GM12878 (cell line): ENCODE measurements at regions not wholly inside any gene's neighbourhood (a gene's known extent, or its start where the extent isn't known, plus 50 kb on each side); places are given as distances from the start of the nearest gene placed in this dataset.

Experiments
- ATAC-seq: fragments of 200-7000 bp; cut with Tn5 transposase; 3 replicates; pipeline ENCODE4 v1.9.1; 2020; ENCODE audit warnings: mild to moderate bottlenecking, moderate library complexity
- BruUV-seq: library from RNA; stranded (reverse); fragments of 400-500 nt; replicated peaks from 2 replicates; lab custom pipeline; 2021; lab: Mats Ljungman, UMichigan
- CTCF ChIA-PET: fragments of 300-600 bp; sonication (Branson Sonifier 250); formaldehyde crosslinking; extraction: SDS; loops from one replicate; lab custom pipeline; 2021; ENCODE audit warnings: inconsistent platforms; lab: Yijun Ruan, JAX
- POLR2A ChIA-PET: fragments of 350-600 bp; formaldehyde crosslinking; extraction: SDS; loops from one replicate; lab custom pipeline; 2021; ENCODE audit warnings: inconsistent platforms; lab: Charles Lee
- RAD21 ChIA-PET: fragments of 300-600 bp; sonication (Branson Sonifier 250); formaldehyde crosslinking; loops from one replicate; lab custom pipeline; 2023; ENCODE audit warnings: antibody characterized with exemption; ENCODE audit not compliant: unreplicated experiment; lab: Charles Lee
- SMC1A ChIA-PET: fragments of 300-600 bp; sonication (Branson Sonifier 250); formaldehyde crosslinking; loops from one replicate; lab custom pipeline; 2023; ENCODE audit not compliant: unreplicated experiment, uncharacterized antibody; lab: Charles Lee
- DNase-seq: peaks from one replicate; pipeline ENCODE4 v3.0.0-alpha.2; 2011; ENCODE audit warnings: low read depth, low spot score
- FAIRE-seq: peaks from 3 replicates; lab custom pipeline; 2011; peaks lifted over from hg19 to GRCh38; lab: Jason Lieb, UNC
- H2AFZ ChIP-seq: 2 replicates; pipeline ENCODE4 v1.6.0; 2011; ENCODE audit warnings: low read depth, low read length, control low read depth; ENCODE audit not compliant: control insufficient read depth
- H3K27ac ChIP-seq: 2 replicates; pipeline ENCODE4 v1.5.1; 2011; ENCODE audit warnings: control low read depth; ENCODE audit not compliant: control insufficient read depth, insufficient read depth
- H3K27me3 ChIP-seq, 2 experiments: replicated peaks in 1 of 2; 2 replicates each; pipeline versions ENCODE4 v1.6.0 to v1.6.1; 2011; ENCODE audit warnings: low read length in 1 of 2; ENCODE audit not compliant: control insufficient read depth in 2 of 2, insufficient read depth in 2 of 2
- H3K36me3 ChIP-seq, 2 experiments: 2 replicates each; pipeline ENCODE4 v1.5.1; 2011; ENCODE audit warnings: low read length in 1 of 2; ENCODE audit not compliant: control insufficient read depth in 2 of 2, insufficient read depth in 2 of 2
- H3K4me1 ChIP-seq: 2 replicates; pipeline ENCODE4 v1.6.1; 2011; ENCODE audit warnings: mild to moderate bottlenecking, low read length, moderate library complexity, mixed read lengths; ENCODE audit not compliant: control insufficient read depth, insufficient read depth
- H3K4me2 ChIP-seq: 2 replicates; pipeline ENCODE4 v1.6.0; 2011; ENCODE audit warnings: control low read depth; ENCODE audit not compliant: control insufficient read depth, insufficient read depth
- H3K4me3 ChIP-seq: fragments of 200-600 bp; sonication (generic); 2 replicates; pipeline ENCODE4 v1.5.1; 2016
- H3K79me2 ChIP-seq: 2 replicates; pipeline ENCODE4 v1.6.0; 2011; ENCODE audit warnings: low read length; ENCODE audit not compliant: control insufficient read depth, insufficient read depth
- H3K9ac ChIP-seq: 2 replicates; pipeline ENCODE4 v1.8.0; 2011; ENCODE audit warnings: low read length, control low read depth, mixed read lengths; ENCODE audit not compliant: control insufficient read depth, insufficient read depth
- H3K9me3 ChIP-seq: replicated peaks from 3 replicates; pipeline ENCODE4 v1.5.1; 2011; ENCODE audit warnings: mild to moderate bottlenecking, low read length; ENCODE audit not compliant: control insufficient read depth, insufficient read depth
- H4K20me1 ChIP-seq: 2 replicates; pipeline ENCODE4 v1.6.0; 2011; ENCODE audit not compliant: control insufficient read depth, insufficient read depth
- GABPA ChIP-seq: IDR thresholded peaks from 2 replicates; pipeline ENCODE4 v1.6.1; 2014; ENCODE audit warnings: antibody characterized with exemption, low read depth, mild to moderate bottlenecking, inconsistent platforms
- JUND ChIP-seq: IDR thresholded peaks from 2 replicates; pipeline ENCODE4 v1.6.1; 2012; ENCODE audit warnings: low read depth, mild to moderate bottlenecking, low read length, improper control_type of control experiment, moderate library complexity
- POLR2AphosphoS2 ChIP-seq: IDR thresholded peaks from 2 replicates; pipeline ENCODE4 v1.6.1; 2011; ENCODE audit warnings: low read depth, mild to moderate bottlenecking, low read length, improper control_type of control experiment, moderate library complexity
- REST ChIP-seq: IDR thresholded peaks from 2 replicates; pipeline ENCODE4 v1.6.1; 2012; ENCODE audit warnings: mild to moderate bottlenecking, low read depth, low read length
- USF2 ChIP-seq: IDR thresholded peaks from 2 replicates; pipeline ENCODE4 v1.6.1; 2011; ENCODE audit warnings: low read depth, low read length, improper control_type of control experiment, borderline replicate concordance
- WGBS: methylation state at CpG from one replicate; pipeline ENCODE4 v1.1.6; 2016; ENCODE audit warnings: low lambda C conversion rate; ENCODE audit not compliant: insufficient replicate concordance, insufficient coverage; ENCODE audit errors: missing lambda C conversion rate; 5-methylcytosine and 5-hydroxymethylcytosine counted together
- in situ Hi-C: fragments of 300-500 bp; cut with MboI; formaldehyde crosslinking; loops from 9 replicates; pipeline ENCODE4 v1.14.3; 2018; ENCODE audit warnings: mixed read lengths
- intact Hi-C: fragments of 100-400 bp; cut with micrococcal nuclease; formaldehyde crosslinking; loops from one replicate; pipeline ENCODE4 v1.14.2; 2022; ENCODE audit not compliant: unreplicated experiment

DNA sequence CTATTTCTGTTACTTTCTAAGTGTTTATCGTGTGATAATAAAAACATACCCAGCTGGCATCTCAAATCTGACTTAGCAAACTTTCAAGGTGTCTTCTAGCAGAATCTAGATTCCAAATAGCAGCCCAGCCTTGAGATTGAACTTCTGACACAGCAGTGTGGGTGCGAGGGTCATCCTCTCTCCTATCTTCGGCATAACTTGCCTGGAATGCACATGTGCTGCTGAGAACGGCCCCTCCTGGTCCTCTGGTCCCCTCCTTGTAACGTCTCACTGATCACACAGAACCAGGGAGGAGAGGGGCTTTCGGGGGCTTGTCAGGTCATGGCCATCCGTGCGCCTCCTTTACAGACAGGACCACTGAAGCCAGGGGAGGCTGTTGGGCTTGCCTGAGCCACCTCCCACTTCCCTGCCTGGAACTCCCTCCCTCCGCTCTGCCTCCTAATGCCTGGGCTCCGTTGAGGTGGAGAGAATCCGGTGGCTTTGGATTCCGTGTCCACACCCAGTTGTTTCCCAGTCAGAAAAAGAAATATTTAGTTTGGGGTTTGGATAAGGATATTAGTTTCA is 344.4 kb upstream of the C2CD4B start:
- RAD21 ChIA-PET, result no interaction called here
- 28% methylated on average over 12 of the region's 12 CpGs for WGBS
- H3K4me3 ChIP-seq, result no peak overlapping the region
- CTCF ChIA-PET, result no interaction called here
- FAIRE-seq (no peak), ATAC-seq (no peak), DNase-seq (no peak)
- intact Hi-C loops (no loop called here), in situ Hi-C loops (no loop called here)
- no peak overlapping the region for H3K9ac ChIP-seq
- H2AFZ ChIP-seq, result no peak overlapping the region
- no peaks in the 10 kb centered on the region; a peak in 1 of 4 replicates for H3K27me3 ChIP-seq
- POLR2A ChIA-PET, result no interaction called here
- SMC1A ChIA-PET, result interaction anchor here (1.4 kb wide), 1 partner anchor 17 kb away, joined by 3 read pairs; no protein-coding TSS in a partner anchor
- H3K4me2 ChIP-seq, result no peak overlapping the region
- BruUV-seq, result no TSS peak
- no peaks in the 10 kb centered on the region for H3K36me3 ChIP-seq
- no peak overlapping the region for H3K27ac ChIP-seq
- no peak for TF ChIP-seq GABPA
- TF ChIP-seq USF2, result no peak
- TF ChIP-seq REST, result no peak
- no peak for TF ChIP-seq JUND
- TF ChIP-seq POLR2AphosphoS2, result no peak
- H3K4me1 ChIP-seq, result no peaks in the 10 kb centered on the region
- H4K20me1 ChIP-seq, result no peaks in the 10 kb centered on the region
- no peaks in the 10 kb centered on the region for H3K9me3 ChIP-seq
- H3K79me2 ChIP-seq, result no peaks in the 10 kb centered on the region
